PC-9 (cell line): ENCODE measurements at regions not wholly inside any gene's neighbourhood (a gene's known extent, or its start where the extent isn't known, plus 50 kb on each side); places are given as distances from the start of the nearest gene placed in this dataset.

ENCODE experiments used
- CTCF ChIP-seq: fragments of 200-600 bp; sonication (generic); conservative IDR thresholded peaks from 2 replicates; pipeline ENCODE4 v1.6.1; 2017; ENCODE audit warnings: mixed run types, antibody characterized with exemption, mild to moderate bottlenecking, moderate library complexity
- EZH2 ChIP-seq: fragments of 200-600 bp; sonication (generic); IDR thresholded peaks from 2 replicates; pipeline ENCODE4 v1.8.0; 2017; ENCODE audit warnings: antibody characterized with exemption, low read depth

DNA sequence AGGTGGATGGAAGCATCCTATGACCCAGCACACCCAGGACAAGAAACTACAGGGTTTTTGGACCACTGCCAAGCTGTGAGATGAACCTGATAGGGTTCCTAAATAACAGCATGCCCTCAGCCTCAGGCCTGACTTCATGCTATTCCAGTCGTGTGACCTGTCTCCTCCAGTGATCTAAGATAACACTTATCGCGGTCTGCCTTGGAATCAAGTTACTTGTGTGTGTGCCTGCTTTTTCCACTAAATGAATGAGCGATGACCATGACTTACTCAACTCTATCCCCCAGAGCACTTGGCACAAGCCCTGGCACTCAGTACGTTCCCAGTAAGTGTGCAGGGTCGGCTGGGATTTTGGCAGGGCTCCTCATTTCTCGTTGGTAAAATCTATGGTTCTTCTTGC lies 172.7 kb upstream of the TP63 start:
- TF ChIP-seq EZH2, result no peak
- TF ChIP-seq CTCF, result no peak
